ENCODE measurements at regions not wholly inside any gene's neighbourhood (a gene's known extent, or its start where the extent isn't known, plus 50 kb on each side); places are given as distances from the start of the nearest gene placed in this dataset.

- TF ChIP-seq YY1 (IDR thresholded peaks at IDR 0.05; ENCODE audit: insufficient read depth, insufficient read length) (no peak), SUZ12 (IDR thresholded peaks at IDR 0.05; ENCODE audit: extremely low read depth, insufficient read depth, insufficient read length) (no peak), ZNF274 (IDR thresholded peaks at IDR 0.05; ENCODE audit: low read depth, low read length) (no peak)
These were observed 85.9 kb upstream of the PCSK2 start for GRCh38 chr20:17140894-17141293.
